Uterus (tissue), 3 donors: ENCODE measurements at regions not wholly inside any gene's neighbourhood (a gene's known extent, or its start where the extent isn't known, plus 50 kb on each side); places are given as distances from the start of the nearest gene placed in this dataset.

Experiments used
- DNase-seq, 2 donors: peaks; one replicate each; pipeline ENCODE4 v3.0.0-alpha.2; 2019 to 2020
- H3K27ac ChIP-seq, 2 donors: fragments of 200-600 bp; sonication (generic); 1 replicate in 1 of 2; 2 replicates in 1 of 2; pipeline ENCODE4 v1.5.1; 2016 to 2018
- H3K27me3 ChIP-seq, 2 donors: fragments of 200-600 bp; sonication (generic); one replicate each; pipeline ENCODE4 v1.5.1; 2018 to 2019; ENCODE audit warnings: control low read depth in 1 of 2
- H3K36me3 ChIP-seq, 2 donors: fragments of 200-600 bp; sonication (generic); one replicate each; pipeline ENCODE4 v1.5.1; 2019; ENCODE audit warnings: control low read depth in 1 of 2
- H3K4me1 ChIP-seq, 2 donors: fragments of 200-600 bp; sonication (generic); one replicate each; pipeline ENCODE4 v1.5.1; 2018 to 2019; ENCODE audit warnings: control low read depth in 1 of 2
- H3K4me3 ChIP-seq, 2 donors: fragments of 200-600 bp; sonication (generic); 1 replicate in 1 of 2; 2 replicates in 1 of 2; pipeline ENCODE4 v1.5.1; 2018 to 2019; ENCODE audit warnings: mild to moderate bottlenecking in 1 of 2
- H3K9me3 ChIP-seq, 2 donors: fragments of 200-600 bp; sonication (generic); one replicate each; pipeline ENCODE4 v1.5.1; 2019; ENCODE audit warnings: control low read depth in 1 of 2
- POLR2A ChIP-seq, 2 donors: fragments of 450-650 bp; IDR thresholded peaks; one replicate each; pipeline ENCODE4 v1.6.1; 2016; ENCODE audit warnings: antibody characterized with exemption in 2 of 2, mild to moderate bottlenecking in 1 of 2, moderate library complexity in 1 of 2
- intact Hi-C: fragments of 100-400 bp; cut with DNase I; formaldehyde crosslinking; loops from one replicate; pipeline ENCODE4 v1.15.1; 2023; ENCODE audit warnings: low total_unique reads
- TF ChIP-seq, protein P1 (sequence below), 4 experiments: fragments of 200-600 bp in 2 of 4; fragments of 450-650 bp in 2 of 4; sonication (generic) in 2 of 4; IDR thresholded peaks; one replicate each; pipeline ENCODE4 v1.5.1; 2016 to 2019; ENCODE audit warnings: antibody characterized with exemption in 4 of 4, mild to moderate bottlenecking in 2 of 4, moderate library complexity in 1 of 4
- donor health status: DM: yes; HTN: yes; CAD: no.

DNA sequence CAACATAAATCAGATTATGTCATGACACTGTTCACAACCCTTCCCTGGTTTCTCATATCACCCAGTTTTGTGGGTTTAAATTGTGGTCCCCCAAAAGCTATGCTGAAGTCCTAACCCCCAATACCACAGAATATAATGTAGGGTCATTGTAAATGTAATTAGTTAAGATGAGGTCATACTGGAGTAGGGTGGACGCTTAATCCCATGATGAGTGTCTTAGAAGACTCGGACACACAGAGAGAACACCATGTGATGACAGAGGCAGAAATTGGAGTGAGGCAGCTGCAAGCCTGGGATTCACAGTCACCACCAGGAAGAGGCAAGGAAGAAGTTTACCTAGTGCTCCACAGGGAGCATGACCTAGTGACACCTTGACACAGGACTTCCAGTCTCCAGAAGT, 197.8 kb downstream of the SALL1 start:
- Histone ChIP-seq H3K4me1 (no peaks in the 10 kb centered on the region), H3K36me3 (no peaks in the 10 kb centered on the region), H3K27me3 (no peaks in the 10 kb centered on the region), H3K9me3 (no peaks in the 10 kb centered on the region), H3K4me3 (no peak overlapping the region), H3K27ac (no peak overlapping the region)
- TF ChIP-seq, protein P1, sequence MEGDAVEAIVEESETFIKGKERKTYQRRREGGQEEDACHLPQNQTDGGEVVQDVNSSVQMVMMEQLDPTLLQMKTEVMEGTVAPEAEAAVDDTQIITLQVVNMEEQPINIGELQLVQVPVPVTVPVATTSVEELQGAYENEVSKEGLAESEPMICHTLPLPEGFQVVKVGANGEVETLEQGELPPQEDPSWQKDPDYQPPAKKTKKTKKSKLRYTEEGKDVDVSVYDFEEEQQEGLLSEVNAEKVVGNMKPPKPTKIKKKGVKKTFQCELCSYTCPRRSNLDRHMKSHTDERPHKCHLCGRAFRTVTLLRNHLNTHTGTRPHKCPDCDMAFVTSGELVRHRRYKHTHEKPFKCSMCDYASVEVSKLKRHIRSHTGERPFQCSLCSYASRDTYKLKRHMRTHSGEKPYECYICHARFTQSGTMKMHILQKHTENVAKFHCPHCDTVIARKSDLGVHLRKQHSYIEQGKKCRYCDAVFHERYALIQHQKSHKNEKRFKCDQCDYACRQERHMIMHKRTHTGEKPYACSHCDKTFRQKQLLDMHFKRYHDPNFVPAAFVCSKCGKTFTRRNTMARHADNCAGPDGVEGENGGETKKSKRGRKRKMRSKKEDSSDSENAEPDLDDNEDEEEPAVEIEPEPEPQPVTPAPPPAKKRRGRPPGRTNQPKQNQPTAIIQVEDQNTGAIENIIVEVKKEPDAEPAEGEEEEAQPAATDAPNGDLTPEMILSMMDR (IDR thresholded peaks at IDR 0.05) = no peak
- TF ChIP-seq POLR2A (IDR thresholded peaks at IDR 0.05) = no peak
- no peak for DNase-seq
- intact Hi-C loops = no loop called here

GRCh38 chr16:50950955-50951354, 200.1 kb downstream of the SALL1 start:
- intact Hi-C loops = no loop called here
- Histone ChIP-seq H3K27me3 (no peaks in the 10 kb centered on the region), H3K4me1 (no peaks in the 10 kb centered on the region), H3K27ac (no peak overlapping the region), H3K9me3 (no peaks in the 10 kb centered on the region), H3K4me3 (no peak overlapping the region), H3K36me3 (no peaks in the 10 kb centered on the region)
- no peak for DNase-seq
- TF ChIP-seq POLR2A (IDR thresholded peaks at IDR 0.05) = no peak
- TF ChIP-seq, protein P1 (IDR thresholded peaks at IDR 0.05) = no peak

- H3K36me3 ChIP-seq = no peaks in the 10 kb centered on the region
- H3K27me3 ChIP-seq = no peaks in the 10 kb centered on the region
- no peak overlapping the region for H3K27ac ChIP-seq
- no peaks in the 10 kb centered on the region for H3K9me3 ChIP-seq
- no peak for DNase-seq
- no peak for TF ChIP-seq POLR2A (IDR thresholded peaks at IDR 0.05)
- TF ChIP-seq, protein P1 (IDR thresholded peaks at IDR 0.05) = no peak
- intact Hi-C loops = no loop called here
- no peaks in the 10 kb centered on the region for H3K4me1 ChIP-seq
- H3K4me3 ChIP-seq = no peak overlapping the region
Measured at GRCh38 chr16:50948268-50948930, 202.7 kb downstream of the SALL1 start.

DNA sequence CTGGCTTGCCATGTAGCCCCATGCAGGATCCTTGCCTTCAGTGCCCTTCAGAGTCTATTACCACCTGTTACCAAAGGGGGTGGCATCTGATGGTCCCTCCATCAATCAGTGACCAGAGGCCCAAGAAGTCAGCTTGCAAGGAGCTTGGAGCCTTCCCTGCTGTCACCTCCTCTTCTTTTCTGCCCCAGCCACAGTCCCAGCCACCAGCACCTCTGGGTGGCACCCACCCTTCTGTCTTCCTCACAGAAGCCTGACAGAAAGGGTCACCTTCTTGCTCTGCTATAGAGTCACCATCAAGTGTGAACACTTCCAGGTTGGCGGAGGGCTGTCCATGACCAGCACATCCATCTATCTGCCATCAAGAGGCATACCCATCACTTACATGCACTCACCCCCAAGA, 203.2 kb downstream of the SALL1 start:
- Histone ChIP-seq H3K27me3 (no peaks in the 10 kb centered on the region), H3K36me3 (no peaks in the 10 kb centered on the region), H3K4me3 (no peak overlapping the region), H3K4me1 (no peaks in the 10 kb centered on the region), H3K27ac (no peak overlapping the region), H3K9me3 (no peaks in the 10 kb centered on the region)
- TF ChIP-seq, protein P1 (IDR thresholded peaks at IDR 0.05) = no peak
- TF ChIP-seq POLR2A (IDR thresholded peaks at IDR 0.05) = no peak
- no peak for DNase-seq
- intact Hi-C loops = no loop called here

- DNase-seq = no peak
- intact Hi-C loops = no loop called here
Measured at GRCh38 chr16:50946606-50947005, 204.5 kb downstream of the SALL1 start.

More at GRCh38 chr16:50946606-50947005, 204.5 kb downstream of the SALL1 start:
- no peaks in the 10 kb centered on the region for H3K36me3 ChIP-seq
- no peak overlapping the region for H3K4me3 ChIP-seq
- H3K27me3 ChIP-seq = no peaks in the 10 kb centered on the region
- TF ChIP-seq, protein P1 (IDR thresholded peaks at IDR 0.05) = no peak
- no peak for TF ChIP-seq POLR2A (IDR thresholded peaks at IDR 0.05)
- no peaks in the 10 kb centered on the region for H3K9me3 ChIP-seq
- H3K4me1 ChIP-seq = no peaks in the 10 kb centered on the region
- H3K27ac ChIP-seq = no peak overlapping the region
